Spleen (tissue), 11 donors: ENCODE measurements at regions not wholly inside any gene's neighbourhood (a gene's known extent, or its start where the extent isn't known, plus 50 kb on each side); places are given as distances from the start of the nearest gene placed in this dataset.

ENCODE experiments used
- DNase-seq: peaks from one replicate; pipeline ENCODE4 v3.0.0-alpha.2; 2020
- H3K27ac ChIP-seq, 8 donors: fragments of 200-600 bp; sonication (generic) in 7 of 8; 1 replicate in 4 of 8; 2 replicates in 4 of 8; pipeline versions ENCODE4 v1.5.0 to v1.8.0; 2016 to 2021; ENCODE audit warnings: inconsistent platforms in 4 of 8, mild to moderate bottlenecking in 4 of 8, moderate library complexity in 1 of 8
- H3K27me3 ChIP-seq, 7 donors: fragments of 200-600 bp; sonication (generic) in 6 of 7; replicated peaks in 1 of 7; 1 replicate in 4 of 7; 2 replicates in 3 of 7; pipeline versions ENCODE4 v1.5.0 to v1.8.0; 2016 to 2021; ENCODE audit warnings: inconsistent platforms in 3 of 7, mild to moderate bottlenecking in 1 of 7
- H3K36me3 ChIP-seq, 6 donors: fragments of 200-600 bp; sonication (generic) in 5 of 6; 1 replicate in 4 of 6; 2 replicates in 2 of 6; pipeline versions ENCODE4 v1.5.0 to v1.8.0; 2016 to 2021; ENCODE audit warnings: inconsistent platforms in 2 of 6
- H3K4me1 ChIP-seq, 6 donors: fragments of 200-600 bp; sonication (generic) in 5 of 6; 1 replicate in 3 of 6; 2 replicates in 3 of 6; pipeline versions ENCODE4 v1.5.0 to v1.8.0; 2016 to 2021; ENCODE audit warnings: inconsistent platforms in 3 of 6
- H3K4me3 ChIP-seq, 8 donors: fragments of 200-600 bp; sonication (generic) in 7 of 8; 1 replicate in 4 of 8; 2 replicates in 4 of 8; pipeline versions ENCODE4 v1.5.0 to v1.8.0; 2016 to 2021; ENCODE audit warnings: inconsistent platforms in 4 of 8, mild to moderate bottlenecking in 4 of 8, moderate library complexity in 2 of 8
- H3K9me3 ChIP-seq, 8 donors: fragments of 200-600 bp; sonication (generic) in 7 of 8; 1 replicate in 4 of 8; 2 replicates in 4 of 8; pipeline versions ENCODE4 v1.5.0 to v1.8.0; 2016 to 2021; ENCODE audit warnings: inconsistent platforms in 4 of 8
- CTCF ChIP-seq, 11 experiments: fragments of 200-600 bp in 7 of 11; fragments of 450-650 bp in 4 of 11; sonication (generic) in 4 of 11; IDR thresholded peaks in 8 of 11; conservative IDR thresholded peaks in 3 of 11; 1 replicate in 7 of 11; 2 replicates in 4 of 11; pipeline versions ENCODE4 v1.4.0 to v1.8.0; 2016 to 2021; ENCODE audit warnings: antibody characterized with exemption in 11 of 11, inconsistent platforms in 4 of 11, mild to moderate bottlenecking in 1 of 11
- POLR2A ChIP-seq, 3 donors: fragments of 450-650 bp; IDR thresholded peaks; one replicate each; pipeline ENCODE4 v1.5.1; 2017; ENCODE audit warnings: antibody characterized with exemption in 3 of 3, mild to moderate bottlenecking in 1 of 3
- POLR2AphosphoS5 ChIP-seq, 3 donors: sonication (generic); formaldehyde crosslinking; IDR thresholded peaks; one replicate each; pipeline ENCODE4 v1.5.1; 2017; ENCODE audit warnings: antibody characterized with exemption in 3 of 3
- WGBS, 5 donors: extraction: QIAGEN DNeasy Blood & Tissue Kit in 3 of 5; methylation state at CpG; one replicate each; pipeline versions ENCODE4 v1.1.5 to v1.1.7; 2013 to 2018; 5-methylcytosine and 5-hydroxymethylcytosine counted together
- intact Hi-C: fragments of 100-400 bp; cut with DNase I; formaldehyde crosslinking; loops from one replicate; pipeline ENCODE4 v1.15.0; 2023; ENCODE audit warnings: low total_unique reads
- donor health status: healthy with polysubstance abuse.
- donor health status: DM: no; HTN: no; CAD: no; lungs with moderate emphysema.
- donor health status: DM: no; HTN: no; CAD: no.
- donor health status: Bipolar disorder and iron deficiency.
- donor health status: healthy.
- donor health status: DM: no; HTN: no; CAD: no.
- donor health status: DM: yes; HTN: yes; CAD: no.

DNA sequence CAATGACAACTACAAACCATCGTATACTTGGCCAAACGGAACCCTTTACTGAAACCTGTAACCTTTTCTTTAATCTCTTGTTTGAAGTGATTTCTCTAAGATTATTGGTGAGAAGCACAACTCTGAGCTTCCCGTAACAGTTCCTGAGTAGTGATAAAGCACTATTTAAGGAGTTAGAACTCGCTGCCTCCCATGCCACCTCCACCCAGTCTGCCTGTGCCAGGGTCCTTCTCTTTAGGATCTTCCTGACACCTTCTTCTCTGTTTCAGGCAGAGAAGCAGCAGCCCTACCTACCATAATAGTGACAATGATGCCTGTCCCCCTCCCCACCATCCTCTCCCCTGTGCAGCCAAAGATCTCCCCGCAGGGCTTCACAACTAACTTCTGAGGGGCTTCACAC, 330.6 kb downstream of the ZSWIM6 start:
- Histone ChIP-seq H3K4me3 (no peak overlapping the region), H3K27ac (no peak overlapping the region), H3K4me1 (peaks cover 0 to 26% (median 15%) of the 10 kb centered on the region in 6 donors), H3K27me3 (peaks cover 0 to 7% (median 0%) of the 10 kb centered on the region in 7 donors), H3K36me3 (no peaks in the 10 kb centered on the region), H3K9me3 (no peaks in the 10 kb centered on the region)
- WGBS, 5 donors, result 88 to 96% (median 91%) methylated on average over 5 of the region's 5 CpGs
- DNase-seq, result no peak
- intact Hi-C loops, result no loop called here
- no peak for TF ChIP-seq POLR2AphosphoS5 (IDR thresholded peaks at IDR 0.05)
- TF ChIP-seq CTCF (IDR thresholded peaks at IDR 0.05 in 8 of 11, conservative IDR thresholded peaks at IDR 0.05 in 3 of 11), result no peak
- no peak for TF ChIP-seq POLR2A (IDR thresholded peaks at IDR 0.05)

GRCh38 chr5:61666064-61666621, 334.1 kb downstream of the ZSWIM6 start:
- H3K27ac ChIP-seq, result peak overlapping the region in 5 of 8 donors; percentile 23 to 67 (median 58)
- TF ChIP-seq POLR2AphosphoS5 (IDR thresholded peaks at IDR 0.05) (peak in 1 of 3 donors; percentile 11), POLR2A (IDR thresholded peaks at IDR 0.05) (no peak)
- no peak for DNase-seq
- H3K4me1 ChIP-seq, result peaks cover 0 to 28% (median 20%) of the 10 kb centered on the region in 6 donors
- H3K36me3 ChIP-seq, result no peaks in the 10 kb centered on the region
- 25 to 47% (median 29%) methylated on average over 6 of the region's 6 CpGs for WGBS, 5 donors
- peak overlapping the region in 2 of 8 donors; percentile 4 to 22 for H3K4me3 ChIP-seq
- H3K27me3 ChIP-seq, result peaks cover 0 to 17% (median 0%) of the 10 kb centered on the region in 7 donors
- H3K9me3 ChIP-seq, result no peaks in the 10 kb centered on the region
- intact Hi-C loops, result no loop called here

DNA sequence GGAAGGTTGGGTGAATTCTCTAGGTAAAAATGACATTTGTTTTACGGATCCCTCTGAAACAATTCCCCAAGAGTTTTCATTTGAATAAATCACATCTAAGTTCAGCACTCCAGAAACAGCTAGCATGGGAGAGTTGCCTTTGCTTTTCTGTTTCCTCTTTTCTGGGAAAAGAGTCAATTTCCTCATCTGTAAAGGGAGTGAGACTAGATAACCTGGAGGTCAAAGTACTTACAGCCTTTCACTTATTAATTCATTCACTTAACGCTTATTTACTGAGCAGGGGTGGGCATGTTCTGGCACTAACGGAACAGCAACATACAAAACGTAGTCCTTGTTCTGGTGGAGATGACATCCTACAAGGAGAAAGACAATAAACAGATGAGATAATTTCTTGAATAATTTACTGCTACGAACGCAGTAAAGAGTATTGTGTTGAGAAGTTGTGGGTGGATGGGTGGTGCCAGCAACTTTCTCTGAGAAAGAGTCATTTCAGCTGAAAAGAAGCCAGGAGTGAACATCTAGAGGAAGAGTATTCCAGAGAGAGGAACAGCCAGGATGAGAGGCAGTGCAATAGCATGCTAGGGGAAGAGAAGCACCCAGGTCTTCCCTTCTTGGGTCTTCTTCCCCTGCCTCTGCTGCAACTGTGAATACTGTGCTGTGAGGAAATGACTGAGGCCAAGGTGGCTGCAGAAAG, 335.6 kb downstream of the ZSWIM6 start:
- Histone ChIP-seq H3K27ac (peak overlapping the region in 4 of 8 donors; percentile 26 to 58 (median 48)), H3K4me1 (peaks cover 0 to 35% (median 20%) of the 10 kb centered on the region in 6 donors), H3K27me3 (peaks cover 0 to 10% (median 0%) of the 10 kb centered on the region in 7 donors), H3K9me3 (no peaks in the 10 kb centered on the region), H3K4me3 (no peak overlapping the region), H3K36me3 (no peaks in the 10 kb centered on the region)
- WGBS, 5 donors, result 50 to 69% (median 60%) methylated on average over 6 of the region's 6 CpGs
- TF ChIP-seq CTCF (IDR thresholded peaks at IDR 0.05 in 8 of 11, conservative IDR thresholded peaks at IDR 0.05 in 3 of 11) (no peak), POLR2A (IDR thresholded peaks at IDR 0.05) (no peak), POLR2AphosphoS5 (IDR thresholded peaks at IDR 0.05) (no peak)
- intact Hi-C loops, result no loop called here
- no peak for DNase-seq

DNA sequence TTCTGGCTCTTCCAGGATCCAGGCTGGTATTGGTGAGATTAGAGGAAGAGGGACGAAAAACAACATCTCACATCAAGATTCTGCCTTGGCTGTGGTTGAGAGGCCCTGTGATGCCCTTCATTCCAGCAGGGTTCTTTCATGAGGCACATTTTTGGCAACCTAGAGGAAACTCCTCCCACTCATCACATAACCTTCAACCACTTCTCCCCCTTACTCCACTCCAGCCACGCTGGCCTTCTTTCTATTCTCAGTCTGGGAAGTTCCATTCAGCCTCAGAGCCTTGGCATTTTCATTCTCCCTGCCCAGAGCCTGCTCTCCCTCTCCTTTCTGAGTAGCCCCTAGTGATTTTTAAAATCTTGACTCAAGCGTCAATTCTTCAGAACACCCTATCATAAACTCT, 337.5 kb downstream of the ZSWIM6 start:
- Histone ChIP-seq H3K4me1 (peaks cover 0 to 53% (median 31%) of the 10 kb centered on the region in 6 donors), H3K27me3 (peaks cover 0 to 10% (median 0%) of the 10 kb centered on the region in 7 donors), H3K36me3 (no peaks in the 10 kb centered on the region), H3K27ac (no peak overlapping the region), H3K9me3 (no peaks in the 10 kb centered on the region), H3K4me3 (no peak overlapping the region)
- intact Hi-C loops, result no loop called here
- TF ChIP-seq POLR2AphosphoS5 (IDR thresholded peaks at IDR 0.05) (no peak), CTCF (IDR thresholded peaks at IDR 0.05 in 8 of 11, conservative IDR thresholded peaks at IDR 0.05 in 3 of 11) (no peak), POLR2A (IDR thresholded peaks at IDR 0.05) (no peak)
- WGBS, 5 donors, result 58 to 79% (median 65%) methylated on average over 3 of the region's 3 CpGs
- no peak for DNase-seq
